NK-92 (cell line): ENCODE measurements at regions not wholly inside any gene's neighbourhood (a gene's known extent, or its start where the extent isn't known, plus 50 kb on each side); places are given as distances from the start of the nearest gene placed in this dataset.

Source experiments
- DNase-seq: peaks from one replicate; lab custom pipeline; 2025; ENCODE audit not compliant: unreplicated experiment; lab: John Stamatoyannopoulos, UW

DNA sequence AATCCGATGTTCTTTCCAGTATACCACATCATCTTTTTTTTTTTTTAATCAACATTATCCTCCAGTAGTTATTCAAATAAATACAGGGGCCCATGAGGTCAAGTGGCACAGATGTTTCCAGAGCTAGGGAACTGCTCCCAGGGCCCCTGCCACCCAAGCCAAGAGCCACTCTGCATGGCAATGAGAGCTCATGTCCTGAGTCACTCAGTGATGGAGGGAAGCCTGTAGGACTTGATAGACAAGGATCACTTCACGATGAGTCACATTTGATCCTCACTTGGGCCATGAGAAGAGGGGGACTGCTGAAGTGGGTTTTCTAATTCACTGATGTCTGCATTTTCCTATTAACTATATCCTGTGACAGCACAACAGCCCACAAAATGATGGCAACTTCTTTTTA is 127.0 kb upstream of the PKDCC start:
- no peak for DNase-seq

DNA sequence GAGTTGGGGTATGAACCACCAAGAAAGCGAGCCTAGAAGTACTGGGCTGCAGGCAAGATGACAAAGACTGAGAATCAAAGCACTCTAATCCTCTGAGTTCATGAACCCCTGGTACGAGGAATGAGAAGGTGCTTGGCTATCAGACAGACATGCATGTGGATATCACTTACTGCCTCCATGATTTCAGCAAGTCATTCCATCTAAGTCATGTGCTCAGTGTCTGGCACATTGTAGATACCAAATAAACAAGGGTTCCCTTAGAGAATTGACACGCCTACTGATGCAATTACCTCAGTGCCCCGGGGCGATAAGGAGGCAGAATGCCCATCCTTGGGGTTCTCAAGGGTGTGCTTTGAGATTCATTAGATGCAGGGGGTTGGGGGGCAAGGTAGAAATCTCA is 125.6 kb upstream of the PKDCC start:
- no peak for DNase-seq

GRCh38 chr2:41923156-41923786 is 124.5 kb upstream of the PKDCC start:
- no peak for DNase-seq

GRCh38 chr2:41924024-41924423 is 123.8 kb upstream of the PKDCC start:
- no peak for DNase-seq

GRCh38 chr2:41924709-41925408 is 123.0 kb upstream of the PKDCC start:
- no peak for DNase-seq

GRCh38 chr2:41925712-41926111 is 122.1 kb upstream of the PKDCC start:
- DNase-seq, result no peak

DNA sequence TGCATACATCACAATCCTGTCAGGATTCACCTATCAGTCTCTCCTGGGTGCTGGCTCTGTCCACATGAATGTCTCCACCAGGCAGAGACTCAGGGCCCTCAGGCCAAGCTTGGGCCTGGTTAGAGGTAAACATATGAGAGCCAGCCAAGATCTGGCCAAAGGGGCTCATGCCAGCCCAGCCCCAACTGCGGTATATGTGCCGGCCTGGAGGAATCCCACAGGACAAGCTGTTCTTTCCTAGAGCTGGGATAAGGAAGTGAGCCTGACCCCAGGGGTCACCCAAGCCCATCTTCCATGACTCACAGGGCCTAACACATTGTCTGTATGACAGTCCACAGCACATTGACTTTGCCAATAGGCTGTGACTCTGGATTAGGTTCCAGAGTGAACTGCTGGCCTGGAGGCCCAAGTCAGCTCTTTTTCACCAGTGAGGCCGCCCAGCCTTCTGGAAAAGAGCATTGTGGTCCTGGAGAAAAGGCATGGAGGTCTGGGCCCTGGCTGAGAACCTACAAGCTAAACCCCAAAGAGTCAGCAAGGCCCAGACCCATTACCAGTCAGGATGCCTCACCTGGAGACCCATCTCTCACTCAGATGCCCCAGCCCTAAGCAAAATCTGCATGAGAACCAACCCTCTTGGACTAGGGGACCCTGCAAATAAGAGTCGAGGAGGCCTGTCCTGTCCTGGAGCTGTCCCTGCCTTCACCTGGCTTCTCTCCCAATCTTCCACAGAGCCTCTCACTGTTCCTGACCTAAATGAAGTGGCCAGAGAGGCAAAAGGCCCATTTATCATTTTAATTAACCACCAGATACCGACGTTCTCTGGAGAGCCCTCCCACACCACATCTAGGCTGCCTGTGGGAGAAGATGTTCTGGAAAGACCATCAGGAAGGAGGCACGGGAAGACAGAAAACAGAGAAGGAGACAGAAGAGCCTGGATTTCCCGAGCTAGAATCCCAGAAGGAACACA is 120.9 kb upstream of the PKDCC start:
- no peak for DNase-seq

- no peak for DNase-seq
Measured at GRCh38 chr2:41927581-41928264, 120.1 kb upstream of the PKDCC start.

- no peak for DNase-seq
Measured at GRCh38 chr2:41928526-41928925, 119.3 kb upstream of the PKDCC start.

DNA sequence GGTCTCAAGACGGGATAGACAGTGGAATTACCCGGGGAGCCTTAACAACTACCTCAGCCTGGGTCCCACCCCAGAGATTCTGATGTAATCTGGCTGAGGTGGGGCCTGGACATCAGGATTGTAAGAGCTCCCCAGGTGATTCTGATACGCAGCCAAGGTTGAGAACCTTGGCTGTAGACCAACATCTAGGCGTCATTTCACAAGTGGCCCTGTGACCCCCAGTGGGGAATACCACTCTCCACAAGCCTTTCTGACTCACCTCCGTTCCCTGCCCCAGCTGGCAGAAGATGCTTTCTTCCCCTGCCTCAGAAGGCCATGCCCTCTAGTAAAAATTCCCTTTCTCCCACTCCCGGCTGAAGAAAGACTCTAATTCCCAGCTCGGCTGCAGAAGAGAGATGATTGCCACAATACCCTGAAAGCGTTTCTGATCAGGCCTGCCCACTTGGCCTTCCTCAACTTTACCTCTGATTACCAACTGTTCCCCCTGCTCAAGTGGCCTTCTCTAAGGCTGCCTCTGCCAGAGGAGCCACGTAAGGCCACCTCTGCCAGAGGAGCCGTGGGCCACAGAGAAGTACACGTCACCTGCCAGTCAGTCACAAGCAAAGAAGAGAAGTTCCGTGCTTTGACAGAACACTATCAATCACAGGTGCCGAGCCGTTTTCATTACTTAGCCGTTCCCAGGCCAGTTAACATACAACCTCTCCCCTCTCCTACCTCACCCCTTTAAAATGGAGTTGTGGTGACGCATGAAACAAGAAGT is 116.8 kb upstream of the PKDCC start:
- DNase-seq, result no peak

DNA sequence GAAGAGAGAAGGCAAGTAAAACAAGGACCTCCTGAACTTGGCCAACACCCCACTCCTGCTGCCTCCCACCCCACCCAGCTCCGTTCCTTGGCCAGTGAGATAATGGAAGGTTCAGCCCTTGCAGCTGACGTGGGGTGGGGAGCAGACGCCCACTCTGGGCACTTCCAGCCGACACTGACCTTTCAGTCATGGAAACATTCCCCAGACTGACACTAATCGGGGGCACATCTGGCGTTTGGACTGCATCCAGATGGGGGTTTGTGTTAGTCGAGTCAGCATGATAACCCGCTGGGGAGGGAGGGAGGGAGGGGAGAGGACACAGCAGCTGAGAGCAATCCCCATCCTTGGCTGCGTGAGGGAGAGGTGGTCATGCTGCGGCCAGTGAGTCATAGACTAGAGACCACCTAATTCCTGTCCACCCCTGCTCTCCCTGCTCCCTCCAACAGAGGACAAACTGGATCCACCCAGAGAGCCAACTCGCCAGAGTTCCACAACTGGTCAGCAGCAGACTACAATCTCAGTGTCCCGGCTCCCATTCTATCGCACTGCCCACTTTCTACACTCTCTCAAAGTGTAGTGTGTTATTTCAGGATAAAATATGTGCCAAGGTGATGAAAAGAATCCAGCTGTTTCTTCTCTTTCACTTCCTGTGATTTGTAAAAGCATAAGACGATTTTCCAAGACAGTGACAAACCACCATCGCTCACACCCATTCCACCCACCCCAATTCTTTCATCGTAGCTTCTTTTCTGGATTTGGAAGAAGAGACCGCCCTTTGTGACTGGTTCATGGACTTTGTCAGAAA is 115.4 kb upstream of the PKDCC start:
- no peak for DNase-seq

DNA sequence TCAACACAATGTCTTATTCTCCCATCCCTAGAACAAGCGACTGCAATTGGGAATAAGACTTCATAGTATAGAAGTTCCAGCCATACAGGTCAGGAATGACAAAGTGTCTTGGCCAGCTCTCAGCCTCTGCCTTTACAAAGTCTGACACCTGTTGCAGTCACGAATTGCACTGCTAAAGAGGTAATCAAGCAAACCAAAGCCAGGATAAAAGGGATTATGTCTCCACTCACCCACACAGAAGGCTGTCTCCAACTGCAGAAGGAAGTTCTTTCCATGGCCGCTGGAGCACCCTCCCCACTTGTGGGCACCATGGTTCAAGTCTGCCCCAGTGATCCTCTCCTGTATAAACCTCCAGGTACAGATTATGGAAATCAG is 114.8 kb upstream of the PKDCC start:
- no peak for DNase-seq

- no peak for DNase-seq
Measured at GRCh38 chr2:41933585-41934320, 114.1 kb upstream of the PKDCC start.

- no peak for DNase-seq
Measured at GRCh38 chr2:41934329-41934958, 113.4 kb upstream of the PKDCC start.

GRCh38 chr2:41935002-41935401 is 112.8 kb upstream of the PKDCC start:
- no peak for DNase-seq

GRCh38 chr2:41935825-41936224 is 112.0 kb upstream of the PKDCC start:
- DNase-seq, result no peak

GRCh38 chr2:41936771-41937463 is 110.9 kb upstream of the PKDCC start:
- no peak for DNase-seq

GRCh38 chr2:41937464-41937906 is 110.3 kb upstream of the PKDCC start:
- no peak for DNase-seq
